OCI-LY7 (cell line): ENCODE measurements at regions not wholly inside any gene's neighbourhood (a gene's known extent, or its start where the extent isn't known, plus 50 kb on each side); places are given as distances from the start of the nearest gene placed in this dataset.

Experiments
- BruUV-seq: library from RNA; stranded (reverse); fragments of 400-500 nt; replicated peaks from 2 replicates; lab custom pipeline; 2021; lab: Mats Ljungman, UMichigan
- CTCF ChIA-PET: fragments of 300-600 bp; sonication (Branson Sonifier 250); formaldehyde crosslinking; loops from one replicate; lab custom pipeline; 2022; ENCODE audit warnings: antibody characterized with exemption; ENCODE audit not compliant: unreplicated experiment; lab: Charles Lee
- POLR2A ChIA-PET: fragments of 300-600 bp; sonication (Branson Sonifier 250); formaldehyde crosslinking; loops from one replicate; lab custom pipeline; 2022; ENCODE audit warnings: antibody characterized with exemption; lab: Charles Lee
- DNase-seq: peaks from one replicate; pipeline ENCODE4 v3.0.0-alpha.2; 2015; ENCODE audit warnings: low spot score
- H2AFZ ChIP-seq: fragments of 200-600 bp; sonication (generic), shearing (Covaris generic); 2 replicates; pipeline ENCODE4 v1.6.1; 2014; ENCODE audit warnings: mild to moderate bottlenecking, antibody characterized with exemption, low read length, moderate library complexity
- H3K27ac ChIP-seq: fragments of 200-600 bp; sonication (generic); 2 replicates; pipeline ENCODE4 v1.5.1; 2014; ENCODE audit warnings: mixed run types, low read depth, mild to moderate bottlenecking, moderate library complexity, low read length, inconsistent platforms; ENCODE audit not compliant: poor library complexity, severe bottlenecking
- H3K36me3 ChIP-seq: fragments of 200-600 bp; sonication (generic); 2 replicates; pipeline ENCODE4 v1.6.1; 2014; ENCODE audit warnings: mild to moderate bottlenecking, antibody characterized with exemption, low read length, moderate library complexity, mixed read lengths; ENCODE audit not compliant: insufficient read depth
- H3K4me1 ChIP-seq: fragments of 200-600 bp; sonication (generic); 2 replicates; pipeline ENCODE4 v1.5.1; 2014; ENCODE audit warnings: mild to moderate bottlenecking, low read length; ENCODE audit not compliant: insufficient read depth, poor library complexity, severe bottlenecking
- H3K4me2 ChIP-seq: fragments of 200-600 bp; sonication (generic); 2 replicates; pipeline ENCODE4 v1.6.1; 2014; ENCODE audit warnings: mild to moderate bottlenecking, low read length
- H3K4me3 ChIP-seq: fragments of 200-600 bp; sonication (generic); 2 replicates; pipeline ENCODE4 v1.5.1; 2014; ENCODE audit warnings: mild to moderate bottlenecking, low read depth, low read length; ENCODE audit not compliant: poor library complexity, severe bottlenecking
- H3K79me2 ChIP-seq: fragments of 200-600 bp; sonication (generic); 2 replicates; pipeline ENCODE4 v1.6.1; 2016; ENCODE audit warnings: low read depth, mild to moderate bottlenecking, low read length, moderate library complexity, mixed read lengths; ENCODE audit not compliant: insufficient read depth
- H3K9me2 ChIP-seq: fragments of 200-600 bp; sonication (generic); 2 replicates; pipeline ENCODE4 v1.6.1; 2016; ENCODE audit warnings: mild to moderate bottlenecking, low read length, mixed read lengths; ENCODE audit not compliant: insufficient read depth
- H3K9me3 ChIP-seq: fragments of 200-600 bp; sonication (generic); 2 replicates; pipeline ENCODE4 v1.6.1; 2014; ENCODE audit warnings: mild to moderate bottlenecking, mixed run types, low read length, mixed read lengths
- H4K20me1 ChIP-seq: fragments of 200-600 bp; sonication (generic); 2 replicates; pipeline ENCODE4 v1.6.1; 2014; ENCODE audit warnings: mild to moderate bottlenecking, antibody characterized with exemption, low read length, moderate library complexity, mixed read lengths; ENCODE audit not compliant: insufficient read depth
- CTCF ChIP-seq: fragments of 200-600 bp; sonication (generic); conservative IDR thresholded peaks from 2 replicates; pipeline ENCODE4 v1.5.1; 2014; ENCODE audit warnings: mild to moderate bottlenecking, antibody characterized with exemption, low read length, moderate library complexity, mixed read lengths
- EZH2phosphoT487 ChIP-seq: fragments of 200-600 bp; sonication (generic); IDR thresholded peaks from 2 replicates; pipeline ENCODE4 v1.6.1; 2018; ENCODE audit warnings: low read depth, borderline replicate concordance, mild to moderate bottlenecking, mixed run types, antibody characterized with exemption, low read length, moderate library complexity, mixed read lengths
- intact Hi-C: fragments of 100-400 bp; cut with micrococcal nuclease; formaldehyde crosslinking; loops from one replicate; pipeline ENCODE4 v1.10.0; 2022; ENCODE audit not compliant: unreplicated experiment

DNA sequence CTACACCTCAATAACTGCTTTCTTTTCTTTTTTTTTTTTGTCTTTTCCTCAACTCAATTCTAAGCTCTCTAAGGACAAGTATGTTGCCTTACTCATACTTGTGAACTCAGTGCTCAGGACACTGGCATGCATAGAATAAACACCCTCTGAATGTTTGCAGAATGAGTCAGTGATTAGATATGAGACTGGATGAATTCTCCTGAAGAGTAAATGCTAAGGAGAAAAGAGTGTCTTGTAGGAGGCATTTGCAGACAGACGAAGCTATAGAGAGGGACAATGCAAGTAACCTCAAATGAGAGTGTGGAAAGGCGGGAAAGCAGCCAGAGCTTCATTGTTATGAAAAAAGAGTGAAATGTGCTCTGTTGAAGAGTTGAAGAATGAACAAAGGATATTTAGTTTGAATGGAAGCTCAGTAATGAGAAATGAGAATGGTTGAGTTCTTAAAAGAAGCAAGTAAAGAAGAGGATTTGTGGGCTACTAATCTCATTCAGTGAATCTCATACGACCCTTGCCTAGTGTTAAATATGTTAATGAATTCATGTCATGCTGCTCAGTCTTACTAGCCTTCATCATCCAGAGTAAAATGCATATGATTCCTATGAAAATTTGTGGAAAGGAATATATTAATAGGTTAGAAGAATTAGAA, 166.1 kb upstream of the DPYD start:
- DNase-seq = no peak
- H3K9me3 ChIP-seq = no peaks in the 10 kb centered on the region
- H3K9me2 ChIP-seq = no peaks in the 10 kb centered on the region
- no peak for TF ChIP-seq CTCF
- no peak for TF ChIP-seq EZH2phosphoT487
- no peak overlapping the region for H3K4me3 ChIP-seq
- no peaks in the 10 kb centered on the region for H3K36me3 ChIP-seq
- ChIA-PET CTCF (no interaction called here), POLR2A (interaction anchor here (0.5 to 0.6 kb wide), 2 partner anchors 13 to 235 kb away, joined by 3 to 4 read pairs; no protein-coding TSS in a partner anchor)
- H2AFZ ChIP-seq = no peak overlapping the region
- H4K20me1 ChIP-seq = no peaks in the 10 kb centered on the region
- H3K4me2 ChIP-seq = no peak overlapping the region
- no peaks in the 10 kb centered on the region for H3K4me1 ChIP-seq
- BruUV-seq = no TSS peak
- no peaks in the 10 kb centered on the region for H3K79me2 ChIP-seq
- H3K27ac ChIP-seq = no peak overlapping the region
- intact Hi-C loops = no loop called here

GRCh38 chr1:98086156-98086555, 165.3 kb upstream of the DPYD start:
- Histone ChIP-seq H3K79me2 (no peaks in the 10 kb centered on the region), H3K4me3 (no peak overlapping the region), H3K9me3 (no peaks in the 10 kb centered on the region), H3K27ac (no peak overlapping the region), H3K4me2 (no peak overlapping the region), H3K36me3 (no peaks in the 10 kb centered on the region), H2AFZ (no peak overlapping the region), H4K20me1 (no peaks in the 10 kb centered on the region), H3K9me2 (no peaks in the 10 kb centered on the region), H3K4me1 (no peaks in the 10 kb centered on the region)
- ChIA-PET POLR2A (interaction anchor here (0.5 to 0.6 kb wide), 2 partner anchors 13 to 234 kb away, joined by 3 to 4 read pairs; no protein-coding TSS in a partner anchor), CTCF (no interaction called here)
- no peak for TF ChIP-seq EZH2phosphoT487
- no peak for TF ChIP-seq CTCF
- no TSS peak for BruUV-seq
- no peak for DNase-seq
- intact Hi-C loops = no loop called here

DNA sequence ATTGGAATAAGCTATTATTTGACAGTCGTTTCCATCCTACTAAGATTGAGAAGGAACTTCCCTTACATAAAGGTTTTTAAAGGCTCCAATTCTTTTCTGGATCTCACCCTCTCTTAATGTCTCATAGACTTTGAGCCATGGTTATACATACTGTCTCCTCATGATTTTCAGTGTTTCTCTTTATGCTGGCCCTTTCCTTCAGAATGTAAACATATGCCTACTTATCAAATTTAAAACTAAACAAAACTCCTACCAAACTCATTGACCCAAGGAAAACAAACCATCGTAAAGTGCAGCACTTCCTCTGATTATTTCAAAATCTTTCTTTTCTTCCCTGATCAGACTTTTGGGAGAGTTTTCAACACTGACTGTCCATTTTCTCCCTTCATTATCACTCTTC, 163.4 kb upstream of the DPYD start:
- TF ChIP-seq CTCF (no peak), EZH2phosphoT487 (no peak)
- intact Hi-C loops = no loop called here
- H3K9me2 ChIP-seq = no peaks in the 10 kb centered on the region
- no peak overlapping the region for H2AFZ ChIP-seq
- no peaks in the 10 kb centered on the region for H3K9me3 ChIP-seq
- no peak for DNase-seq
- no TSS peak for BruUV-seq
- ChIA-PET CTCF (no interaction called here), POLR2A (no interaction called here)
- H3K79me2 ChIP-seq = no peaks in the 10 kb centered on the region
- H3K27ac ChIP-seq = no peak overlapping the region
- no peak overlapping the region for H3K4me3 ChIP-seq
- no peak overlapping the region for H3K4me2 ChIP-seq
- no peaks in the 10 kb centered on the region for H3K36me3 ChIP-seq
- H3K4me1 ChIP-seq = no peaks in the 10 kb centered on the region
- H4K20me1 ChIP-seq = no peaks in the 10 kb centered on the region
